Mesenchymal stem cell (in vitro differentiated cells and primary cell): ENCODE measurements at regions not wholly inside any gene's neighbourhood (a gene's known extent, or its start where the extent isn't known, plus 50 kb on each side); places are given as distances from the start of the nearest gene placed in this dataset.

Experiments used
- DNase-seq: peaks from one replicate; pipeline ENCODE4 v3.0.0-alpha.2; 2013
- H2AFZ ChIP-seq: one replicate; pipeline ENCODE4 v1.6.1; 2013; ENCODE audit warnings: low read depth, mild to moderate bottlenecking, control low read depth, inconsistent platforms, low read length, moderate library complexity
- H2AK5ac ChIP-seq: 2 replicates; pipeline ENCODE4 v1.6.1; 2013; ENCODE audit warnings: low read length, moderate library complexity, mild to moderate bottlenecking, inconsistent platforms; ENCODE audit not compliant: severe bottlenecking
- H2BK120ac ChIP-seq: one replicate; pipeline ENCODE4 v1.6.1; 2013; ENCODE audit warnings: low read depth, mild to moderate bottlenecking, inconsistent platforms, low read length, moderate library complexity
- H2BK12ac ChIP-seq, 2 experiments: one replicate each; pipeline ENCODE4 v1.6.1; 2013; ENCODE audit warnings: inconsistent platforms in 2 of 2, low read length in 2 of 2, mild to moderate bottlenecking in 2 of 2, moderate library complexity in 2 of 2, control low read depth in 1 of 2
- H2BK15ac ChIP-seq: one replicate; pipeline ENCODE4 v1.6.1; 2013; ENCODE audit warnings: mild to moderate bottlenecking, low read depth, inconsistent platforms; ENCODE audit not compliant: poor library complexity, severe bottlenecking
- H2BK5ac ChIP-seq: 2 replicates; pipeline ENCODE4 v1.6.1; 2013; ENCODE audit warnings: low read depth, mild to moderate bottlenecking, low read length, control low read depth, inconsistent platforms; ENCODE audit not compliant: poor library complexity, severe bottlenecking
- H3K14ac ChIP-seq, 2 experiments: one replicate each; pipeline ENCODE4 v1.6.1; 2013; ENCODE audit warnings: inconsistent platforms in 2 of 2, low read length in 2 of 2, control low read depth in 1 of 2, mild to moderate bottlenecking in 1 of 2, moderate library complexity in 1 of 2
- H3K18ac ChIP-seq, 2 experiments: one replicate each; pipeline ENCODE4 v1.6.1; 2013; ENCODE audit warnings: inconsistent platforms in 2 of 2, low read length in 2 of 2, control low read depth in 1 of 2, low read depth in 1 of 2, mild to moderate bottlenecking in 1 of 2
- H3K23ac ChIP-seq, 2 experiments: one replicate each; pipeline ENCODE4 v1.6.1; 2013; ENCODE audit warnings: inconsistent platforms in 2 of 2, low read length in 2 of 2, mild to moderate bottlenecking in 2 of 2, moderate library complexity in 2 of 2, control low read depth in 1 of 2
- H3K27ac ChIP-seq: 2 replicates; pipeline ENCODE4 v1.5.1; 2013; ENCODE audit warnings: mild to moderate bottlenecking, moderate library complexity, low read length, control low read depth, inconsistent platforms; ENCODE audit not compliant: poor library complexity, severe bottlenecking
- H3K27me3 ChIP-seq, 2 experiments: 2 replicates each; pipeline versions ENCODE4 v1.6.1 to v1.7.0; 2013; ENCODE audit warnings: low read length in 2 of 2, mild to moderate bottlenecking in 2 of 2, moderate library complexity in 2 of 2, control low read depth in 1 of 2, inconsistent platforms in 1 of 2; ENCODE audit not compliant: control insufficient read depth in 1 of 2, insufficient read depth in 1 of 2
- H3K36me3 ChIP-seq, 2 experiments: 2 replicates each; pipeline versions ENCODE4 v1.6.1 to v1.7.0; 2013; ENCODE audit warnings: low read length in 2 of 2, control low read depth in 1 of 2, inconsistent platforms in 1 of 2, low read depth in 1 of 2, mild to moderate bottlenecking in 1 of 2; ENCODE audit not compliant: insufficient read depth in 2 of 2, control insufficient read depth in 1 of 2
- H3K4ac ChIP-seq, 2 experiments: one replicate each; pipeline ENCODE4 v1.6.1; 2013; ENCODE audit warnings: inconsistent platforms in 2 of 2, low read length in 2 of 2, mild to moderate bottlenecking in 2 of 2, moderate library complexity in 2 of 2, control low read depth in 1 of 2, low read depth in 1 of 2
- H3K4me1 ChIP-seq: 2 replicates; pipeline ENCODE4 v1.6.1; 2013; ENCODE audit warnings: low read depth, low read length, control low read depth; ENCODE audit not compliant: control insufficient read depth, insufficient read depth
- H3K4me2 ChIP-seq: 2 replicates; pipeline ENCODE4 v1.6.1; 2013; ENCODE audit warnings: low read length, mild to moderate bottlenecking, inconsistent platforms; ENCODE audit not compliant: poor library complexity, severe bottlenecking
- H3K4me3 ChIP-seq, 2 experiments: 2 replicates each; pipeline versions ENCODE4 v1.5.1 to v1.7.0; 2013; ENCODE audit warnings: low read length in 2 of 2, mild to moderate bottlenecking in 2 of 2, control low read depth in 1 of 2, low read depth in 1 of 2; ENCODE audit not compliant: insufficient read depth in 1 of 2
- H3K79me1 ChIP-seq: replicated peaks from 2 replicates; pipeline ENCODE4 v1.6.1; 2013; ENCODE audit warnings: mild to moderate bottlenecking, control low read depth, low read length, inconsistent platforms; ENCODE audit not compliant: poor library complexity, severe bottlenecking
- H3K9ac ChIP-seq: 2 replicates; pipeline ENCODE4 v1.7.0; 2013; ENCODE audit warnings: mild to moderate bottlenecking, low read length, moderate library complexity
- H3K9me3 ChIP-seq: 2 replicates; pipeline ENCODE4 v1.7.0; 2013; ENCODE audit warnings: mild to moderate bottlenecking, low read length; ENCODE audit not compliant: control insufficient read depth
- H4K8ac ChIP-seq: one replicate; pipeline ENCODE4 v1.6.1; 2013; ENCODE audit warnings: inconsistent platforms, mild to moderate bottlenecking, low read length, moderate library complexity
- H4K91ac ChIP-seq: one replicate; pipeline ENCODE4 v1.6.1; 2013; ENCODE audit warnings: mild to moderate bottlenecking, low read length, inconsistent platforms
- WGBS: methylation state at CpG from one replicate; pipeline ENCODE4 v1.1.7; 2013; ENCODE audit warnings: mixed read lengths; 5-methylcytosine and 5-hydroxymethylcytosine counted together

DNA sequence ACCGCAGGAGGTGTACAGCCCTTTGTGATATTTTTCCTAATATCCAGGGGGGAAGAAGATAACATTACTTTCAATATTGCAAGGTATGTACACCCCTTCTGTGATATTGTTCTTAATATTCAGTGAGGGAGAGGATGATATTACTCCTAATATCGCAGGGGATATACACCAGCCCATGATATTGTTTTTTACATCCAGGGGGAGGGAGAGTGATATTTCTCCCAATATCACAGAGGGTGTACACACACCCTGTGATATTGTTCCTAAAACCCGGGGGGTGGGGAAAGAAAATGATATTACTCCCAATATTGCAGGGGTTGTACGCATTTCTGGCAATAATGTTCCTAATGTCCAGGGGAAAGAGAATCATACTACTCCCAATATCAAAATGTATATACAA is 58.0 kb upstream of the SLC25A48 start:
- Histone ChIP-seq H3K14ac (no peak overlapping the region), H3K4ac (no peak overlapping the region), H2BK15ac (no peak overlapping the region), H3K4me3 (no peak overlapping the region), H4K8ac (no peak overlapping the region), H2BK120ac (no peak overlapping the region), H2BK12ac (no peak overlapping the region), H3K36me3 (no peaks in the 10 kb centered on the region), H3K9me3 (no peaks in the 10 kb centered on the region), H3K27me3 (peaks cover 0 to 26% of the 10 kb centered on the region in 2 experiments), H4K91ac (no peak overlapping the region), H2AFZ (no peak overlapping the region), H3K79me1 (no peaks in the 10 kb centered on the region), H3K18ac (no peak overlapping the region), H3K4me1 (no peaks in the 10 kb centered on the region), H2BK5ac (no peak overlapping the region), H3K27ac (no peak overlapping the region), H2AK5ac (no peak overlapping the region), H3K23ac (no peak overlapping the region), H3K4me2 (no peak overlapping the region), H3K9ac (no peak overlapping the region)
- no CpG with 5 or more reads among the region's 4 CpGs for WGBS
- no peak for DNase-seq

DNA sequence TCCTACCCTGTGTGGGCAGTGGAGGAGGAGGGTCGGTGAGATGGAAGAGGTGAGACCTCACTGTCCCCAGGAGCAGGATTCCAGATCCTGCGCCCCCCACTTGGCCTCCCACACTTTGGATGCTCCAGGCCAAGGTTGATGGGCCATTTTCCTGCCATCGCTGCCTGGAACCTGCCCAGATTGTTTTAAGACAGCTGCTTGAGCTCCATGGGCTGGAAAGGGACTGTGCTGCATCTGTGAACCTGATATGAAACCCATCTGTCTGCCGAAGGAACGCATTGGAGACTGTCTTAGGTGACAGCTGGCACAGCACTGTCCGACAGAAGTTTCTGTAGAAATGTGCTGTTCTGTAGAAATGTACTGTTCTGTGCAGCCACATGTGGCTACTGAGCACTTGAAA is 72.7 kb upstream of the SLC25A48 start:
- H2BK12ac ChIP-seq = no peak overlapping the region
- no peak overlapping the region for H4K8ac ChIP-seq
- H3K9ac ChIP-seq = no peak overlapping the region
- H3K4me2 ChIP-seq = no peak overlapping the region
- no peaks in the 10 kb centered on the region for H3K4me1 ChIP-seq
- no peak overlapping the region for H3K23ac ChIP-seq
- no peak overlapping the region for H3K4me3 ChIP-seq
- H2BK120ac ChIP-seq = no peak overlapping the region
- no peaks in the 10 kb centered on the region for H3K36me3 ChIP-seq
- H3K14ac ChIP-seq = no peak overlapping the region
- H3K79me1 ChIP-seq = no peaks in the 10 kb centered on the region
- H2BK15ac ChIP-seq = no peak overlapping the region
- no peak overlapping the region for H2AFZ ChIP-seq
- no peak overlapping the region for H3K27ac ChIP-seq
- no peak overlapping the region for H2AK5ac ChIP-seq
- DNase-seq = no peak
- no peak overlapping the region for H3K18ac ChIP-seq
- no peak overlapping the region for H3K4ac ChIP-seq
- WGBS = 71% methylated on average over 6 of the region's 6 CpGs
- H3K27me3 ChIP-seq = peaks cover 0 to 12% of the 10 kb centered on the region in 2 experiments
- H2BK5ac ChIP-seq = no peak overlapping the region
- no peak overlapping the region for H4K91ac ChIP-seq
- H3K9me3 ChIP-seq = no peaks in the 10 kb centered on the region

DNA sequence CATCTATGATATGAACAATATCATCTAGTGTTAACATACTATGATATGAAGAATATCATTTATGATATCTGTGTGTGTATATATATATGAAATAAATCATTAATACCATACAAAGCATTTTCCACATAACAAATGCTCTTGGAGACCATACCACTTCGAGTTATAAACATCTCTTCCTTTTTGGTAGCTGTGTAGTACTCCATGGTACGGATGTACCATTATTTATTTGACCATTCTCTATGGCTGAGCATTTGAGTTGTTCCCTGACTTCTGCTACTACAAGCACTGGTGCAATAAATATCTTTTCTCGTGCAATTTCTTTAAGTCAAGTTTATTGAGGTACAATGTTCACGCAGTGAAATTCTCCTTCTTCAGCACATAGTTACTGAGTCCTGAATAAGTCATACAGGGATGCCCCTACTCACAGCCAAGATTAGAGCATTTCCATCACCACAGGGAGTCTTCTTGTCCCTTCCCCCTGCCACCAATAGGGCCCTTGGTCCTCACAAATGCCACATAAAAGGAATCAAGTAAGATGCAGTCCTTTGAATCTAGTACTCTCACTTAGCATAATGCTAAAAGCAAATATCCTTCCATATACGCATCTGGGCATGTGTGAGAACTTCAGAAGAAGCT is 75.2 kb upstream of the SLC25A48 start:
- Histone ChIP-seq H3K79me1 (no peaks in the 10 kb centered on the region), H3K4me1 (no peaks in the 10 kb centered on the region)

DNA sequence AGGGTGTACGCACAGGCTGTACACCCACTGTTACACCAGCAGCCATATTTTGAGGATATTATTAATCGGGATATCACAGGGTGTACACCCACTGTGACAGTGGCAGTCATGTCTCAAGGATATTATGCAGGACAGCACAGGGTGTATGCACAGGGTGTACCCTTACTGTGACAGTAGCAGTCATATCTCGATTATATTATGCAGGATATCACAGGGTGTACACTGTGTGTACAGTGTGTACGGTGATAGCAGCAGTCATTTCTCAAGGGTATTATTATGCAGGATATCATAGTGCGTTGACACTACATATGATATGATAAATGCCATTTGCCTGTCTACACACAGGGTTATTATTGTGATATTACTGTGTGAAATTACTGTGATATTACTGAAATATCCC is 80.5 kb upstream of the SLC25A48 start:
- Histone ChIP-seq H3K4me2 (no peak overlapping the region), H3K14ac (no peak overlapping the region), H3K9ac (no peak overlapping the region), H2AFZ (no peak overlapping the region), H4K91ac (no peak overlapping the region), H3K18ac (no peak overlapping the region), H3K27ac (no peak overlapping the region), H4K8ac (no peak overlapping the region), H2AK5ac (no peak overlapping the region), H3K36me3 (no peaks in the 10 kb centered on the region), H3K27me3 (peaks cover 0 to 13% of the 10 kb centered on the region in 2 experiments), H3K4ac (no peak overlapping the region), H3K23ac (no peak overlapping the region), H3K9me3 (no peaks in the 10 kb centered on the region), H3K79me1 (no peaks in the 10 kb centered on the region), H2BK120ac (no peak overlapping the region), H3K4me3 (no peak overlapping the region), H3K4me1 (no peaks in the 10 kb centered on the region), H2BK5ac (no peak overlapping the region), H2BK15ac (no peak overlapping the region), H2BK12ac (no peak overlapping the region)
- 94% methylated on average over 4 of the region's 5 CpGs for WGBS
- no peak for DNase-seq

More for the DNA sequence above, 75.2 kb upstream of the SLC25A48 start:
- Histone ChIP-seq H2BK120ac (no peak overlapping the region), H4K8ac (no peak overlapping the region), H4K91ac (no peak overlapping the region), H3K4ac (no peak overlapping the region), H3K27ac (no peak overlapping the region), H2BK12ac (no peak overlapping the region), H3K27me3 (peaks cover 0 to 12% of the 10 kb centered on the region in 2 experiments), H3K4me3 (no peak overlapping the region), H2BK15ac (no peak overlapping the region), H3K9me3 (no peaks in the 10 kb centered on the region), H2BK5ac (no peak overlapping the region), H2AK5ac (no peak overlapping the region), H3K23ac (no peak overlapping the region), H2AFZ (no peak overlapping the region), H3K14ac (no peak overlapping the region), H3K9ac (no peak overlapping the region), H3K4me2 (no peak overlapping the region), H3K36me3 (no peaks in the 10 kb centered on the region), H3K18ac (no peak overlapping the region)
- WGBS = 88% methylated on average over 5 of the region's 5 CpGs
- no peak for DNase-seq
